ENCODE measurements at regions not wholly inside any gene's neighbourhood (a gene's known extent, or its start where the extent isn't known, plus 50 kb on each side); places are given as distances from the start of the nearest gene placed in this dataset.

- Histone ChIP-seq H3K27ac (no peak overlapping the region), H3K27me3 (ENCODE audit: insufficient read depth in 3 of 3, low read length in 2 of 3) (no peaks in the 10 kb centered on the region), H3K4me3 (no peak overlapping the region), H3K9me3 (no peaks in the 10 kb centered on the region), H3K4me1 (no peaks in the 10 kb centered on the region), H3K36me3 (ENCODE audit: insufficient read depth in 1 of 2, low read depth in 1 of 2) (no peaks in the 10 kb centered on the region)
- DNase-seq, result no peak
- TF ChIP-seq CTCF (IDR thresholded peaks at IDR 0.05), result no peak
- intact Hi-C loops (cut with DNase I), result no loop called here
- WGBS, 3 donors, result 85 to 98% (median 93%) methylated on average over 2 of the region's 2 CpGs
- ATAC-seq, result no peak
These were observed 782.5 kb upstream of the SLITRK6 start for GRCh38 chr13:86581706-86582105.

GRCh38 chr13:86584301-86584700, 785.1 kb upstream of the SLITRK6 start:
- no peaks in the 10 kb centered on the region for H3K36me3 ChIP-seq (ENCODE audit: insufficient read depth in 1 of 2, low read depth in 1 of 2)
- no peaks in the 10 kb centered on the region for H3K27me3 ChIP-seq (ENCODE audit: insufficient read depth in 3 of 3, low read length in 2 of 3)
- H3K9me3 ChIP-seq, result no peaks in the 10 kb centered on the region
- DNase-seq, result no peak
- TF ChIP-seq CTCF (IDR thresholded peaks at IDR 0.05), result no peak
- H3K27ac ChIP-seq, result no peak overlapping the region
- 84 to 88% (median 87%) methylated on average over 7 of the region's 7 CpGs for WGBS, 3 donors
- no peak for ATAC-seq
- no peak overlapping the region for H3K4me3 ChIP-seq
- intact Hi-C loops (cut with DNase I), result no loop called here
- H3K4me1 ChIP-seq, result no peaks in the 10 kb centered on the region

GRCh38 chr13:86585835-86586234, 786.6 kb upstream of the SLITRK6 start:
- WGBS, 3 donors, result 10 to 36% (median 29%) methylated on average over 2 of the region's 2 CpGs
- no peaks in the 10 kb centered on the region for H3K9me3 ChIP-seq
- H3K4me1 ChIP-seq, result no peaks in the 10 kb centered on the region
- intact Hi-C loops (cut with DNase I), result no loop called here
- H3K36me3 ChIP-seq (ENCODE audit: insufficient read depth in 1 of 2, low read depth in 1 of 2), result no peaks in the 10 kb centered on the region
- DNase-seq (no peak), ATAC-seq (no peak)
- TF ChIP-seq CTCF (IDR thresholded peaks at IDR 0.05), result no peak
- H3K27ac ChIP-seq, result no peak overlapping the region
- no peak overlapping the region for H3K4me3 ChIP-seq
- H3K27me3 ChIP-seq (ENCODE audit: insufficient read depth in 3 of 3, low read length in 2 of 3), result no peaks in the 10 kb centered on the region

- Histone ChIP-seq H3K4me1 (no peaks in the 10 kb centered on the region), H3K27ac (no peak overlapping the region), H3K9me3 (no peaks in the 10 kb centered on the region), H3K36me3 (ENCODE audit: insufficient read depth in 1 of 2, low read depth in 1 of 2) (no peaks in the 10 kb centered on the region), H3K27me3 (ENCODE audit: insufficient read depth in 3 of 3, low read length in 2 of 3) (no peaks in the 10 kb centered on the region), H3K4me3 (no peak overlapping the region)
- ATAC-seq, result no peak
- intact Hi-C loops (cut with DNase I), result no loop called here
- DNase-seq, result no peak
- no peak for TF ChIP-seq CTCF (IDR thresholded peaks at IDR 0.05)
These were observed 792.6 kb upstream of the SLITRK6 start for GRCh38 chr13:86591862-86592261.

GRCh38 chr13:86601351-86601750, 802.1 kb upstream of the SLITRK6 start:
- Histone ChIP-seq H3K4me3 (no peak overlapping the region), H3K9me3 (no peaks in the 10 kb centered on the region), H3K27ac (no peak overlapping the region), H3K4me1 (no peaks in the 10 kb centered on the region), H3K27me3 (ENCODE audit: insufficient read depth in 3 of 3, low read length in 2 of 3) (no peaks in the 10 kb centered on the region), H3K36me3 (ENCODE audit: insufficient read depth in 1 of 2, low read depth in 1 of 2) (no peaks in the 10 kb centered on the region)
- intact Hi-C loops (cut with DNase I), result no loop called here
- ATAC-seq (no peak), DNase-seq (no peak)
- TF ChIP-seq CTCF (IDR thresholded peaks at IDR 0.05), result no peak
- WGBS, 3 donors, result 86 to 91% (median 90%) methylated on average over 4 of the region's 4 CpGs
